ENCODE measurements at regions not wholly inside any gene's neighbourhood (a gene's known extent, or its start where the extent isn't known, plus 50 kb on each side); places are given as distances from the start of the nearest gene placed in this dataset.

- no peak for DNase-seq
These were observed 162.4 kb upstream of the NABP1 start for GRCh38 chr2:191515551-191515950.

- DNase-seq = no peak
These were observed 161.7 kb upstream of the NABP1 start for GRCh38 chr2:191516260-191516659.

GRCh38 chr2:191521608-191522208, 156.2 kb upstream of the NABP1 start:
- DNase-seq = peak; percentile 9

- no peak for DNase-seq
These were observed 155.3 kb upstream of the NABP1 start for GRCh38 chr2:191522478-191523120.

GRCh38 chr2:191526091-191526490, 151.8 kb upstream of the NABP1 start:
- DNase-seq = no peak

- no peak for DNase-seq
These were observed 151.4 kb upstream of the NABP1 start for GRCh38 chr2:191526536-191526935.

GRCh38 chr2:191526953-191527556, 150.9 kb upstream of the NABP1 start:
- no peak for DNase-seq

- no peak for DNase-seq
These were observed 147.3 kb upstream of the NABP1 start for GRCh38 chr2:191530618-191531017.

GRCh38 chr2:191533693-191534180, 144.2 kb upstream of the NABP1 start:
- no peak for DNase-seq

GRCh38 chr2:191537921-191538320, 140.0 kb upstream of the NABP1 start:
- DNase-seq = no peak

GRCh38 chr2:191538334-191538903, 139.5 kb upstream of the NABP1 start:
- DNase-seq = no peak

GRCh38 chr2:191539068-191539467, 138.9 kb upstream of the NABP1 start:
- peak; percentile 30 for DNase-seq

- DNase-seq = no peak
These were observed 137.3 kb upstream of the NABP1 start for GRCh38 chr2:191540681-191541080.

- DNase-seq = no peak
These were observed 134.2 kb upstream of the NABP1 start for GRCh38 chr2:191543708-191544107.

GRCh38 chr2:191544461-191545062, 133.4 kb upstream of the NABP1 start:
- DNase-seq = peak; percentile 19

GRCh38 chr2:191545361-191545760, 132.6 kb upstream of the NABP1 start:
- DNase-seq = no peak

GRCh38 chr2:191552066-191552465, 125.9 kb upstream of the NABP1 start:
- DNase-seq = no peak

GRCh38 chr2:191554240-191554639, 123.7 kb upstream of the NABP1 start:
- DNase-seq = no peak

GRCh38 chr2:191555092-191555742, 122.7 kb upstream of the NABP1 start:
- DNase-seq = peak; percentile 60

- no peak for DNase-seq
These were observed 121.5 kb upstream of the NABP1 start for GRCh38 chr2:191556463-191556862.

- no peak for DNase-seq
These were observed 120.1 kb upstream of the NABP1 start for GRCh38 chr2:191557841-191558240.

GRCh38 chr2:191559569-191559968, 118.4 kb upstream of the NABP1 start:
- no peak for DNase-seq

GRCh38 chr2:191560411-191560980, 117.4 kb upstream of the NABP1 start:
- DNase-seq = peak; percentile 70

Measured in NCI-H1436 (cell line).